AG20443 (cell line): ENCODE measurements at regions not wholly inside any gene's neighbourhood (a gene's known extent, or its start where the extent isn't known, plus 50 kb on each side); places are given as distances from the start of the nearest gene placed in this dataset.

Experiments
- DNase-seq: peaks from one replicate; pipeline ENCODE4 v3.0.0; 2012; ENCODE audit warnings: low spot score, mixed read lengths

DNA sequence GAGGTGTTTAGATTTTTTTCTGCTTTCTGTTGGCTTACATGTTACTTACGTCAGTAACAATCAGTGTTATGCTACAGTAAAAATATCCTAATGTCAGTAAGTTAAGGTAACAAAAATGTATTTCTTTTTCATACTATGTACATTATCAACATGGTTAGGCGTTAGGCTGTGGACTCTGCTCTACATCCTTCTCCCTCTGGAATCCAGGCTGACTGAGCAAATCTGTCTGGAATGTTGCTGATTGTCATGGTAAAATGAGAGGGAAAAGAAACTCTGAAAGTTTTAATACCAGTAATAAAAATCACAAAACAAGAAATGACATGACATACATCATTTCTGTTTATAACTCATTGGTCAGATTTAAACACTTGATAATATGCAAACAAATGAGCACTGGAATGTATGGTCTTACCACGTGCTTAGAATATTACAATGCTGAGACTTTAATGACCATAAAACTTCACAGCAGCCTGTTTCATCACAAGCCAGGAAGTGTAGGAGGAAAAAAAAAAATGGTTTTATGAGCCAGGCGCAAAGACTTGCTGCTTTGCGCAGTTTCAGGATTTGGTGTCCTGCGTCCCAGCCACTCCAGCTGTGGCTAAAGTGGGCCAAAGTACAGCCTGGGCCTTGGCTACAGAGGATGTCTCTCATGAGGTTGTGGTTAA lies 252.4 kb downstream of the FSIP2 start:
- no peak for DNase-seq

DNA sequence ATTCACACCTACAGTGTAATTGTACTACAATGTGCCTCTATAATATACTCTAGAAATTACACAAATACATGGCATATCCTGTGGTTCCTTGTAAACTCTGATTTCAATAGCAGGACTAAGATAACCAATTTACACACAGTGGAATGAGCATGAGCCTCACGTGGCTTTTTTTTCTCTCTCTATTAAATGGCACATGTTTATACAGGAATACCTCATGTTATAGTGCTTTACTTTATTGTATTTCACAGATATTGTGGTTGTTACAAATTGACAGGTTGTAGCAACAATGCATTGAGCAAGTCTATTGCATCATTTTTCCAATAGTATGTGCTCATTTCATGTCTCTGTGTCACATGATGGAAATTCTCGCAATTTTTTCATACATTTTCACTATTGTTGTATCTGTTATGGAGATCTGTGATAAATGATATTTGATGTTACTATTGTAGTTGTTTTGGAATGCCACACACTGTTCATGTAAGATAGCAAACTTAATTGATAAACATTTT lies 260.0 kb downstream of the FSIP2 start:
- DNase-seq, result no peak

DNA sequence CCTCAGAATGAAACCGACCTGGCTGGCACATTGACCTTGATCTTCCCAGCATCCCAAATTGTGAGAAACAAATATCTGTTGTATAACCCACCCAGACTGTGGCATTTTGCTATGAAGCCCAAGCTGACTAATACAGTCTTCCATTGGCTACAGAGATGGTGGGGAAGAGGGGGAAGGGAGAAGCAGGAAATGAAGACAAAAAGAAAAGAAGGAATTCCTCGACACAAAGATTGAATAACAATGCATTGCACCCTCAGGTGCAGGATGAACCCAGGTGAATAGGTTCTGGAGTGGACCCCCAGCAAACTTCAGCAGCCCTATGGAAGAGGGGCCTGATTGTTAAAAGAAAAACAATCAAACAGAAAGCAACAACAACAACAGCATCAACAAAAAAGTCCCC lies 270.7 kb downstream of the FSIP2 start:
- DNase-seq, result no peak

DNA sequence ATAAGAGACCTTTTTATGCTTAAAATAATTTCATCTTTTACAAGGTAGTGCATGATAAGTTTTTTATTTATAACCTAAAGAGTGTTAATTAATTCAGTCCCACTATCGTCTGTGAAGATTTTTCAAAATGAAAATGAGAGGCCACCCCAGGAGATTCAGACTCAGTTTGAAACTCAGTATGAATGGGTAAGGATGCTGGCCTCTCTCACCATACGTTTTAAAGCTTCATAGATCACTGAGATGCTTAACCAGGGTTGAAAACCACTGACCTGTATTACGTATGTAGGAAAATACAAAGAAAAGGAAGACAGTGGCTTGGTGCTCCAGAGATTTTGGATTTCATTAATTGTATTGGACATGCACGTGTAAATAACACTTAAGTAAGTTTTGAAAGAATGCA lies 278.7 kb downstream of the FSIP2 start:
- no peak for DNase-seq

DNA sequence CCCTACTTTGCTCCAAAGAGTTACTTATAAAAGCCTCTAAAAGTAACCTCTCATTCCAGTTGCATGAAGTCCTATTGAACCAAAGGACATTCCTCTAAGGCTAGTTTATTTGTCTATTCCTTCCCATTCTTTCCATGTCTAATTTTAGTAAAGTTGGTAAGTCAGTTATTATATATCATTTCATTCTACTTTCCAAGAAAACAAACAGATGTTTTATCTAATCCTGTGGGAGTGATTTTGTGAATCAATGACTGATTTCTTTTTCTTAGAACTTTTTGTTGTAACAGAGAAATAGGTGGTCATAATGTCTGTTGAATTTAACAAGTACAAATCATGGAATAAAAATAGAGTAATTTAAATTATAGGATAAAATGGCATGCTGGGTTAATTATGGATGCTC lies 286.3 kb downstream of the FSIP2 start:
- no peak for DNase-seq

DNA sequence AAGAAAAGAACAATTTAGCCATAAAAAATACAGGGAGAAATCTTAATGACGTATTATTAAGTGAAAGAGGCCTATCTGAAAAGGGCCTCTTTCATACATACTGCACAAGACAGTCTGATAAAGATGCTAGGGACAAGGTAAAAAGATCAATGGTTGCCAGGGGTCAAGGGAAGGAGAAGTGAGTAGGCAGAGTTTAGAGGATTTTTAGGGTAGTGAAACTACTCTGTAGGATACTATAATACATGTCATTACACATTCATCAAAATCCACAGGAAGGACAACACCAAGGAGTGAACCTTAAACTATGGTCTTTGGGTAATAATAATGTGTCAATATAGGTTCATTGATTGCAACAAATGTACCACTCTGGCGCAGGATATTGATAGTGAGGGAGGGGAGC lies 289.3 kb downstream of the FSIP2 start:
- no peak for DNase-seq

DNA sequence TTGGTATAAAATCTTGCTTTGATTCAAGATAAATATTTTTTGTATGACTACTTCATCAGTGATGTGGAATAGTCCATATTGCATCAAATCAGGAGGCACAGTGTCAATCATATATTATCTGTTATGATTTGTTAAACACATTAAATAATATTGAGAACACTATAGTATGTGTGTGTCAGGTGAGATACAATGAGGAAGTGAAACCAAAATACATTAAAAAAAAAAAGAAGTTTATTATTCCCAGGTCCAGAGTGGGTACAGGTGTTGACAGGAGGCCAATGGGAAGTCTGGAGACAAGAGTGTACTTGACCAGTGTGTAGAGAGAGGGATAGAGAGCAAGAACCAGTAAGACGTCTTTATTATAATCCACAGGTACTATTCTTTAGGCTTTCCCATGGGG lies 292.6 kb downstream of the FSIP2 start:
- no peak for DNase-seq

DNA sequence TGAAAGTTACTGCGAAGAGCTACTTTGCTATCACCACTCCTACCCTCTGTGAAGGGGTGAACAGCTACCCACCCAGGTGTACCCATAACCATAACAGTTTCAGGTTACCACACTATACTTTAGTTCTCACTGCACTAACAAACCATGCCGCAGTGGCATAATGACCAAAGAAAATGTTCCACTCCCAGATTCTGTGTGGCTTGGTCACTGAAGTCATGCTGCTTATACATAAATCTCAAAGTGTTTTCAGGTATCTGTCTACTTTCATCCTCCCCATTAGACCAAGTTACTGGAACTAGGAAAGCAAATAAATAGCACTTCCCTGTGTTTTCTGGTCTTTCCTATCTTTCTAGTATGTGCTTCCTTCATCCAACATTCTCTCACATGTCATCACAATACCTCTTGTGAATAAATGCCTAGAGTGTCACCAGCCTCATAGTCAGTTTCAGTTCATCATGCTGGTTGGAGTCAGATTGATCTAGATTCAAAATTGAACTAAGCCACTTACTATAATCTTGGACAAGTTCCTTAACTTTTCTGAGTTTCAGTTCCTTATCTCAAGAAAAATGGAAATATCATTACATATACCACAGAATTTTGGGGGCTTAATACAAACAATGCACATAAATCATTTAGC lies 293.6 kb downstream of the FSIP2 start:
- no peak for DNase-seq

DNA sequence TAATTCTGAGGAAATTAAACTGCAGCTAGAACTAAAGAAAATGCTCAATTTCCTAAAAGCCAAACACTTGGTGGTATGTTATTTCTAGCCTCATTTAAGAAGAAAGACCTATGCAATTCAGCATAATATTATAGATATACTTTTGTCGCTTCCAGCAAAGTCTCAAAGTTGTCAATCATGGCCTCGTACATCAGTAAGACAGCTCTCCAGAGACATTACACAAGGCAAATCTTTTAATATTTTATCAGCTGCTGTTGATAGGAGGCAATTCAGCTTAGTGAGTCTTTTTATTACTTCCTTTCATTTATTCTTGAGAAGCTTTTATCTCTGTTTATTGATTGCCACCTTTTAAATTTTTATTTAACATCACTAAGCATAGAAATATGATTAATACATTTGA lies 294.3 kb downstream of the FSIP2 start:
- DNase-seq, result no peak

DNA sequence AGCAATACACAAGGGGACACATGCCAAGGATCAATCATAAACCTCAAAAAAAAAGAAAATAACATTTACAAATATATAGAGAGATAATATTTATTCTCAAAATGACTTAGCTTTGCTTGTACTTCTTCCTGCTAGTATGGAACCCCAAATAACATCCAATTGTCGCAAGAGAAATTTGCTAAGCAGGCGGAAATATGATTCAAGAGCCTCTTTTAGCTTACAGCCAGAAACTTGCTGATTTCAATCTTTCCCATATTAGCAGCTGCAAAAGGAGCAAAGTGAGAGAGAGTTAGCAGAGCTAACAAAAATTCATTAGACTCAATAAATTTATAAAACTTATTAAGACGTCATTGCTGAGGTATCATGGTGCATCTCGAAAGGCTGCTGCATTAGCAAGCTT lies 294.9 kb downstream of the FSIP2 start:
- DNase-seq, result no peak

DNA sequence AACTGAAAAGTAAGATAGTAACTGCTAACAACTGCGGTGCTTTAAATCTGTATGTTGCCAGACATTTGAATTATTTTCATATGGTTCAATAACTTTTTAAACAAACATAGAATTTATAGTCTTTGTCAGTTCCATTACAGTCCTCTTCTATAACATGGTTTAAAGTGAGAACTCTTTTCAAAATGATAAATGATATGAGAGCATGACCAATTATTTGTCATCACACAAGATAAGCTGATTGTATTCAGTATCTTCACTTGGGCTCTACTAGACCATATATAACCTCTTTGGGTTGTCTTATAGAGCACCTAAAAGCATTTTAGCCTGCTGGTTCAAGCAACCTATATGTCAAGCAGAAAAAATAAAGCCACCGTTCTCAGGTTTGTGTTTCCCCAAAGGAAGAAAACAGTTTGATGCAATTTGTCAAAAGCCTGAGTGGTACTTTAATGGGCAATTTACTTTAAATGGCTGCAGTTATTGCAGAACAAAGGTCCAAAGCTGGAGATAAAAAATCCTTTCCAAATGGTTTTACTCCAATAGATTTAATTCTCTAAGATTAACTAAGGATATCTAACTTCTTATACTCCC lies 298.4 kb downstream of the FSIP2 start:
- no peak for DNase-seq

DNA sequence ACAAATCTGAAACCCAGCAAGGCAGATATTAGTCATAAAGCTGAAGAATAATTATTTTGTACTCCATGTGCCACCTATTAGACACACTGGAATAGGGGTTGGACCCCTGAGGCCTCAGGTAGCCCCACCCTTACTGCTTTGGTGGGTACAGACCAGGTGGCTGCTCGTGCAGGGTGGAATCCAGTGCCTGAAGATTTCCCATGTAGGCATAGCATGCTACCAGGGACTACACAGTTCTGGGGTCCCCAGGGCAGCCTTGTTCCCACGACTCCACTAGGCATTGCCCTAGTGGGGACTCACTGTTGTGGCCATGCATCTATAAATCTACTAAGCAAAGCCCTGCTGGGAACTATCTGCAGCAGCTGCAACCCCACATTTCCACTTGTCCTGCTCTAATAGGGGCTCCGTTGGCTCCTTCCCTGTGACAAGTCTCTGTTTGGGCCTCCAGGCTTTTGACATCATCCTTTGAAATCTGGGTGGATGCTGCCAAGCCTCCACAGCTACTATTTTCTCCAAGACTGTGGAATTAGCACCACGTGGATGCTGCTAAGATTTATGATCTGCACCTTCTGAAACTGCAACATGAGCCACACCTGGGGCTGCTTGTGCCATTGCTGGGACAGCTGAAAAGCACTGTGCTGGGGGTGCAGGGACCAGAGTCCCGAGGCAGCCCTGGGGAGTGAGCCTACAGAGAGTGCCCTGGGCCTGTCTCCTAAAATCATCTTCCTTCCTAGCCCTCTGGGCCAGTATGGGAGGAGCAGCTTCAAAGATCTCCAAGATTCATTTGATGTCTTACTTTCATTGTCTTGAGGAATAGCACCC lies 303.8 kb downstream of the FSIP2 start:
- no peak for DNase-seq

DNA sequence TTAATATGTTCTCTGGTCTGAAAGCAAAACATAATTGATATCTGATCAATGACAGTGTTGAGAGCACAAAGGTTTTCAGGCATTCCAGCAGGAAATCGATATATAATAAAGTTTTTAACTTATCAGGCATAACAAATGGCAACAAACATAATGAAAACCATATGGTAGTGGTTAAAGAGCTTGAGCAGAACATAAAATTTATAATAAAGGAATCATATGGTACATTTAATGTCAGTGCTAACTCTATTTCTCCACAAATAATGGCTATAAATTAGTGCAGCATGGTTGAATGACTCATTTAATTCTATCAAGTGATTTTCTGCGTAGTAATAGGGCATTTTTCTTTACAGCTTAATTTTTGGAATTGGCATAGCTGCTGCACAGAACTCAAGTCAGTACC lies 306.2 kb downstream of the FSIP2 start:
- DNase-seq, result no peak

DNA sequence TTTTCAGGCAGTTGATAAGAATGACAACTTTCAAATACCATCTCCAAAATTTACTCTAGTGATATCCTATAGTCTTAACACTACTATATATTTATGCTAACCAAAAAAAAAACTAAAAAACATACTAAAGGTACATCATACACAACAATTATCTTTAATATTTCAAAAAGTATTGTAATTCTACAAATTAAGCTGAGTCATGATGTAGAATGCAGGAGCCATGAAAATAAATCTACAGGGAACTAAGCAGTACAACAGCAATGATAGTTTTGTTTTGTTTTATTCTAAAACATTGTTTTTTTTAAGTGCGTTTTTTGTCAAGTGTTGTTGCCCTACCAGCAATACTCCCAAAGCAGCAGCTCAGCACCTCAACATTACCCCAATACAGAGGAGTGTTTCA lies 314.3 kb downstream of the FSIP2 start:
- DNase-seq, result no peak

DNA sequence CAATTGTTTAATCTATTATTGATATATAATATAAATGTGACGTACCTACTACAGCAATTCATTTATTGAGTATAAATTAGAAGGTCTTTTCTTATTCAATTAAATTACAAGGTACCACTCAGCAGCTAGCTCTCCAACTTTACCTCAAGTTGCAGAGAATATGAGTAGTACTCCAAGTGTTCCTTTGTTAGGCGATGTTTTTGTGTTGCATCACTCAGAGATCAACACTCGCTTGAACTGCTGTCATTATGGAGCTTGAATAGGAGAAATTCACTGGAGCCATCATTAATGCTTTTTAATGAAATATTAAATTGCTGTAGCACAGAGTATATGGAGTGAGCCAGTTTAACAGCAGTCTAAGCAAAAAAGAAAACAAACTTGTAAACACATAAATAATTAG lies 320.0 kb downstream of the FSIP2 start:
- DNase-seq, result no peak

DNA sequence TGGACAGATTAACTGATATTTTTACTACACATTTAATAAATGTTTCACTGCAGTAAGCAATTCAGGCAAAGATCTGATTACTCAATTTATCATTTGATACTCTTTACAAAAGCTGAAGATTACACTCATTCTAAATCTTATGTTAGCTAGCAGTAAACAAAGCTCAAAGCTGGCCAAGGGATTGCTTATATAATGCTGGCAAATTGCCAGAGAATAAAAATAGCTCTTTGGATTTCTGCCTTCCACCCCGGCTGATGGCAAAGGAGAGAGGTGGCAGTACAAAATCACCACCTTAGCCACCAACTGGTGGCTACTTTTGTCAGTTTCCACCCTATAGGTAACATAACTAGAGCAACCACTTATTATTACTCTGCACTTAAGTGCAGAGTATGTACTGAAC lies 320.5 kb downstream of the FSIP2 start:
- DNase-seq, result no peak

DNA sequence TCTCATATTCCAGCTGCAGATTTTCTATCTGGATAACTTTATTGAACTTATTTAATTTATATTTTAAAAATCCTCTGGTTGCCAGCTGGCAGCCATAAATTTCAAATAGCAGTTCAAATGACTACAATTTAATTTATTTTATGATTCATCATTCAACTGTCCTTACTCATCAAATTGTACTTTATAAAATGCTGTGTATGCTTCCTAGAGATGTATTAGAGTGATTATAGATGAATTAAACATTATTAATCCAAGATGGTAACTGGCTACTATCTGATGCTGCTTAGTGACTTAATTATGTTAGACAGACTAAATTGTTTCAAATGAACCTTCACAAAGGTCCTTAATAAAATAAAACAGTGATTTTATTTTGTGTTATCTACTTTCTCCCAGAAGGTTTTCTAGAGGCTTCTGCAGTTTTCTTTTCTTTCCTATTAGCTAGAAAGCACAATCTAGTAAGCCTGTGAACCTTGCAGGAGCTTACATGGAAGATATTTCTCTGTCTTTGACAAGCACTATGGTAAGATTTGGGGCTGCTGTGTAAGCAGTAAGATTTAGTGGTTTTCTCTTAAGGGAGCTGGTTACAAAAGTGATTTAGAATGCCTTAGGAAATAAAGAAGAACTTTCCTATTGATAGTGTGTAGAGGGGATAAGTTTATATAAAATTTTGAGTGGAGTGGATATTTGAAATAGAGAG lies 322.3 kb downstream of the FSIP2 start:
- DNase-seq, result no peak

DNA sequence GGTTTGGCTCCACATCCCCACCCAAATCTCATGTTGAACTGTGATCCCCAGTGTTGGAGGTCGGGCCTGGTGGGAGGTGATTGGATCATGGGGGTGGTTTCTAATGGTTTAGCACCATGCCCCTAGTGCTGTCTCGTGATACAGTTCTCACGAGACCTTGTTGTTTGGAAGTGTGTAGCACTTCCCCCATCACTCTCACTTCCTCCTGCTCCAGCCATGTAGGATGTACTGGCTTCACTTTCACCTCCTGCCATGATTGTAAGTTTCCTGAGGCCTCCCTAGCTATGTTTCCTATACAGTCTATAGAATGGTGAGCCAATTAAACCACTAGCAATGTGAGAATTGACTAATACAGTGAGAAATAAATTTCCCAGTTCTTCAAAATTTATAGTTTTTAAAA lies 325.9 kb downstream of the FSIP2 start:
- DNase-seq, result no peak

DNA sequence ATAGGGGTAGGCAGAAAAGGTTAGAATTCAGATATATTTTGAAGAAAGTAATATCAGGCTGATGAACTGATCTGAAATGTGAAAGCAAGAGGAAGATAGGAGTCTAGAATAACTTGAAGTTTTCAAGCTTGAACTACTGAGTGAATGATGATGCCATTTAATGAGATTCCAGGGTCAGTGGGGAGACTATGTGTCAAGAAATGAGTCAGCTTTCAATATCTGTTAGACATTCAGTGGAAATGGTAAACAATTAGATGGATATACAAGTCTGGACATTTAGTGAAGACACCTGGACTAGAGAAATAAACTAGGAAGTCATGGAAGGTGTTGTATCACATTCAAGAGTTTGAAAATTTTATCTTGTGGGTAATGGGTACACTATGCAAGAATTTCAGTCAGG lies 326.9 kb downstream of the FSIP2 start:
- DNase-seq, result no peak

DNA sequence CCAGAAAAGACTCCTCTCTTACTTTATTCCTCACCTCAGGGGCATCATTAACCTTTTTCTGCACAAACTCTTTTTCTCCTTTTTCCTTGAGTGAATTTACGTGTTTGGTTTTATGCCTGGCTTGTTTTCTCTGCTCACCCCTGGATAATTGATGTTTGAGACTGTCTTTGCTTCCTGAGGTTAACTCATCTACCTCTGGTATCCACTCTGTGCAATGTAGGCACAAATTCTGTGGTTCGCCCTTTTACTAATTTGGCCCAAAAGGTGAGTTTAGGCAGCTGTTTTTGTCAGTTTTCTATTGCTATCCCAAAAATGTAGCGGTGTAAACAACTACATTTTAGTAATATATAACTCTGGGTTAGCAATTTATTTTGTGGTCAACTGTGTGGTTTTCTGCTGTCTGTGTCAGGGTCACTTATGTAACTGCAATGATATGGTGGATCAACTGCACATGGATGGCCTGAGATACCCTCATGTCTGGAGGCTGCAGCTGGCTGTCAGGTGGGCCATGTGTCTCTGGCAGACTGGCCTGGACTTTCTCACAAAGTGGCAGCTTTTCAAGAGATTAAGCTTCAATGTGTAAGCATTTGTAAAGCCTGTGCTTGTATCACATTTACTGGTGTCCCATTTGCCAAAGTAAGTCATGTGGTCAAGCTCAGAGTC lies 329.7 kb downstream of the FSIP2 start:
- no peak for DNase-seq

DNA sequence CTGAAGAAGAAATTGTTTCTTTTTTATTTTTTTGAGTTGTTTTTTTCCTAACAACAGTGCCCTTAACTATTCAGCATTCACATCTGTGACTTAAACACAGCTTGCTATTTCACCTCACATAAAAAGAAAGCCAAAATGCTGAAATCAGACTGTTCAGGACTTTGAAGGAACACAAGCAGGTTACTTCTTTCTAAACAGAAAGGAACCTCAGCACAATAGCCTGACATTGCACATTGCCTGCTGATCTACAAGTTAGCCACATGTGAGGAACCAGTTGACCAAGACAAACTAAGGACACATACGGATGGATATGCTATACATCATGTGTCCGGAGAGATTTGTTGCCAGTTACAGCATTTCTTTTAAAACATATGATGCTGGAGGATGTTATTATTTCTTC lies 331.1 kb downstream of the FSIP2 start:
- DNase-seq, result no peak

DNA sequence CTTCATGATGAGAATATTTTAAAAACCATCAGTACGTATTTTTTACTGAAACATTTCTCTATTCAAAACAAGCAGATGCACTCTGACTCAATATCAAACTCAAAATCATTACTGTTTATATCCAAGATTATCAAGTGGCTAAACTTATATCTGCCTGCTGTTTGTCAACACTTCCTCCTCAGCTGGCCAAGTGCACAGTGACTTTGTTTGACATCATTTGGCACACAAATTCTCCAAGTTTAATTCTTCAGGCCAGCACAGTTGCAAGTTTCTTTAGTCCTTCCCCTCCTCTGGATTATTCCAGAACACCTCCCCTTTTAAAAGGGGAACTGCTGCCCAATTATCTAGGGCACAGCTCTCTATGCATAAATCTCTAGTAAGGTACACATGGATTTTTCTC lies 346.6 kb downstream of the FSIP2 start:
- no peak for DNase-seq
